GM19043 (cell line): ENCODE measurements at regions not wholly inside any gene's neighbourhood (a gene's known extent, or its start where the extent isn't known, plus 50 kb on each side); places are given as distances from the start of the nearest gene placed in this dataset.

Experiments used
- ATAC-seq: cut with Tn5 transposase; IDR thresholded peaks from one replicate; pipeline ENCODE4 v1.9.1; 2021; ENCODE audit warnings: low read depth; ENCODE audit not compliant: unreplicated experiment

GRCh38 chr1:190029441-190029840 is 448.2 kb downstream of the BRINP3 start:
- ATAC-seq, result no peak

GRCh38 chr1:190043655-190044054 is 434.0 kb downstream of the BRINP3 start:
- ATAC-seq, result no peak

GRCh38 chr1:190046231-190046630 is 431.4 kb downstream of the BRINP3 start:
- ATAC-seq, result no peak
